ENCODE measurements at regions not wholly inside any gene's neighbourhood (a gene's known extent, or its start where the extent isn't known, plus 50 kb on each side); places are given as distances from the start of the nearest gene placed in this dataset.

GRCh38 chrX:26070882-26071281 is 67.3 kb upstream of the MAGEB18 start:
- H3K36me3 ChIP-seq (ENCODE audit: insufficient read depth, insufficient read length, low read length), result no peaks in the 10 kb centered on the region
- H3K27me3 ChIP-seq (ENCODE audit: insufficient read depth, insufficient read length), result no peaks in the 10 kb centered on the region
- no peak overlapping the region for H3K4me3 ChIP-seq (ENCODE audit: insufficient read length, low read depth)
- no peaks in the 10 kb centered on the region for H3K9me3 ChIP-seq (ENCODE audit: insufficient read depth, low read length)
- no peak overlapping the region for H3K9ac ChIP-seq (ENCODE audit: insufficient read length, low read depth)
- TF ChIP-seq ZNF274 (IDR thresholded peaks at IDR 0.05; ENCODE audit: low read depth, low read length), result no peak
- TF ChIP-seq YY1 (IDR thresholded peaks at IDR 0.05; ENCODE audit: insufficient read depth, insufficient read length), result no peak
- no peak for TF ChIP-seq SUZ12 (IDR thresholded peaks at IDR 0.05; ENCODE audit: extremely low read depth, insufficient read depth, insufficient read length)
- H3K4me1 ChIP-seq (ENCODE audit: insufficient read depth, insufficient read length), result no peaks in the 10 kb centered on the region
- DNase-seq (ENCODE audit: low read depth, low spot score), result no peak

DNA sequence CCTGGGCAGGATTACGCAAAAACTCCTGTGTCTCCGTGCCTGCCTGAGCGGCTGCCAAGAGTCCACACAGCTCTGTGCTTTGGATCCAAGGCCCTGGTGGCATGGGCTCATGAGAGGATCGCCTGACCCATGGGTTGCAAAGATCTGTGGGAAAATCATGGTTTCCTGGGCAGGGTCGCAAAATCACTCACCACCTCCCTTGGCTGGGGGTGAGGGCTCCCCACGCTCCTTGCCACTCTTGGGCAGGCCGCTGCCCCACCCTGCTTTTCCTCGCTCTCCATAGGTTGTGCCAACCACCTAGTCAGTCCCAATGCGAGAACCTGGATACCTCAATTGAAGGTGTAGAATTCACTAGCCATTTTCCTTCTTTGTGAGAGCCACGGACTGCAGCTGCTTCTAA is 66.5 kb upstream of the MAGEB18 start:
- H3K27me3 ChIP-seq (ENCODE audit: insufficient read depth, insufficient read length), result no peaks in the 10 kb centered on the region
- no peak for DNase-seq (ENCODE audit: low read depth, low spot score)
- TF ChIP-seq YY1 (IDR thresholded peaks at IDR 0.05; ENCODE audit: insufficient read depth, insufficient read length), result no peak
- TF ChIP-seq SUZ12 (IDR thresholded peaks at IDR 0.05; ENCODE audit: extremely low read depth, insufficient read depth, insufficient read length), result no peak
- no peak for TF ChIP-seq ZNF274 (IDR thresholded peaks at IDR 0.05; ENCODE audit: low read depth, low read length)
- no peak overlapping the region for H3K9ac ChIP-seq (ENCODE audit: insufficient read length, low read depth)
- H3K36me3 ChIP-seq (ENCODE audit: insufficient read depth, insufficient read length, low read length), result no peaks in the 10 kb centered on the region
- H3K9me3 ChIP-seq (ENCODE audit: insufficient read depth, low read length), result no peaks in the 10 kb centered on the region
- no peaks in the 10 kb centered on the region for H3K4me1 ChIP-seq (ENCODE audit: insufficient read depth, insufficient read length)
- H3K4me3 ChIP-seq (ENCODE audit: insufficient read length, low read depth), result no peak overlapping the region

- H3K36me3 ChIP-seq (ENCODE audit: insufficient read depth, insufficient read length, low read length), result no peaks in the 10 kb centered on the region
- no peak overlapping the region for H3K4me3 ChIP-seq (ENCODE audit: insufficient read length, low read depth)
- TF ChIP-seq SUZ12 (IDR thresholded peaks at IDR 0.05; ENCODE audit: extremely low read depth, insufficient read depth, insufficient read length), result no peak
- no peak for TF ChIP-seq YY1 (IDR thresholded peaks at IDR 0.05; ENCODE audit: insufficient read depth, insufficient read length)
- TF ChIP-seq ZNF274 (IDR thresholded peaks at IDR 0.05; ENCODE audit: low read depth, low read length), result no peak
- no peaks in the 10 kb centered on the region for H3K4me1 ChIP-seq (ENCODE audit: insufficient read depth, insufficient read length)
- no peaks in the 10 kb centered on the region for H3K9me3 ChIP-seq (ENCODE audit: insufficient read depth, low read length)
- no peak overlapping the region for H3K9ac ChIP-seq (ENCODE audit: insufficient read length, low read depth)
- H3K27me3 ChIP-seq (ENCODE audit: insufficient read depth, insufficient read length), result no peaks in the 10 kb centered on the region
- DNase-seq (ENCODE audit: low read depth, low spot score), result no peak
Measured at GRCh38 chrX:26083093-26083492, 55.0 kb upstream of the MAGEB18 start.
